Endothelial cell of umbilical vein (primary cell): ENCODE measurements at regions not wholly inside any gene's neighbourhood (a gene's known extent, or its start where the extent isn't known, plus 50 kb on each side); places are given as distances from the start of the nearest gene placed in this dataset.

Experiments used
- BruUV-seq: library from RNA; stranded (reverse); fragments of 400-500 nt; replicated peaks from 2 replicates; lab custom pipeline; 2021; lab: Mats Ljungman, UMichigan
- CTCF ChIA-PET: fragments of 300-600, 350-600 bp; sonication (Branson Sonifier 250); formaldehyde crosslinking; loops from one replicate; lab custom pipeline; 2021; ENCODE audit warnings: antibody characterized with exemption, inconsistent platforms; lab: Charles Lee
- POLR2A ChIA-PET: fragments of 300-600, 350-600 bp; sonication (Branson Sonifier 250); formaldehyde crosslinking; loops from one replicate; lab custom pipeline; 2021; ENCODE audit warnings: antibody characterized with exemption, inconsistent platforms; lab: Charles Lee
- DNase-seq: peaks from one replicate; pipeline ENCODE4 v3.0.0-alpha.2; 2011; ENCODE audit warnings: low read depth, low spot score
- FAIRE-seq: peaks from 2 replicates; lab custom pipeline; 2011; peaks lifted over from hg19 to GRCh38; lab: Jason Lieb, UNC
- H2AFZ ChIP-seq: 2 replicates; pipeline ENCODE4 v1.6.0; 2012; ENCODE audit warnings: low read depth, low read length, control low read depth, inconsistent platforms
- H3K27ac ChIP-seq: 2 replicates; pipeline ENCODE4 v1.5.1; 2011; ENCODE audit warnings: low read depth, mild to moderate bottlenecking, control low read depth, low read length, moderate library complexity; ENCODE audit not compliant: insufficient read depth
- H3K27me3 ChIP-seq, 2 experiments: 2 replicates each; pipeline versions ENCODE4 v1.6.0 to v1.6.1; 2011; ENCODE audit warnings: low read length in 2 of 2, mixed read lengths in 1 of 2; ENCODE audit not compliant: control insufficient read depth in 2 of 2, insufficient read depth in 2 of 2
- H3K36me3 ChIP-seq, 2 experiments: 2 replicates in 1 of 2; 3 replicates in 1 of 2; pipeline ENCODE4 v1.5.1; 2011; ENCODE audit warnings: low read length in 2 of 2, mild to moderate bottlenecking in 1 of 2, moderate library complexity in 1 of 2; ENCODE audit not compliant: control insufficient read depth in 2 of 2, insufficient read depth in 2 of 2; ENCODE audit errors: extremely low read depth in 1 of 2
- H3K4me1 ChIP-seq: 3 replicates; pipeline ENCODE4 v1.5.1; 2011; ENCODE audit warnings: mild to moderate bottlenecking, low read length; ENCODE audit not compliant: control insufficient read depth, insufficient read depth; ENCODE audit errors: extremely low read depth
- H3K4me2 ChIP-seq: 2 replicates; pipeline ENCODE4 v1.6.1; 2011; ENCODE audit warnings: low read length, control low read depth, mixed read lengths; ENCODE audit not compliant: insufficient read depth
- H3K4me3 ChIP-seq, 3 experiments: fragments of 200-600 bp in 1 of 3; sonication (generic), shearing (Covaris generic) in 1 of 3; replicated peaks in 1 of 3; 2 replicates each; pipeline ENCODE4 v1.5.1; 2011 to 2016; ENCODE audit warnings: control low read depth in 3 of 3, low read length in 3 of 3, mild to moderate bottlenecking in 2 of 3, inconsistent platforms in 1 of 3, low read depth in 1 of 3, moderate library complexity in 1 of 3; ENCODE audit not compliant: insufficient read depth in 1 of 3
- H3K79me2 ChIP-seq: 2 replicates; pipeline ENCODE4 v1.6.0; 2012; ENCODE audit warnings: low read length, inconsistent platforms; ENCODE audit not compliant: control insufficient read depth, insufficient read depth
- H3K9ac ChIP-seq: replicated peaks from 2 replicates; pipeline ENCODE3; 2011; ENCODE audit warnings: low read length, control low read depth; ENCODE audit not compliant: insufficient read depth; ENCODE audit errors: extremely low read depth
- H3K9me1 ChIP-seq: replicated peaks from 3 replicates; pipeline ENCODE4 v1.6.0; 2011; ENCODE audit warnings: mild to moderate bottlenecking, low read length; ENCODE audit not compliant: control insufficient read depth, insufficient read depth; ENCODE audit errors: extremely low read depth
- H3K9me3 ChIP-seq: replicated peaks from 2 replicates; pipeline ENCODE4 v1.5.1; 2012; ENCODE audit warnings: low read length, inconsistent platforms; ENCODE audit not compliant: control insufficient read depth, insufficient read depth
- H4K20me1 ChIP-seq: replicated peaks from 2 replicates; pipeline ENCODE3; 2011; ENCODE audit warnings: mild to moderate bottlenecking, low read length; ENCODE audit not compliant: control insufficient read depth, insufficient read depth; ENCODE audit errors: extremely low read depth
- FOS ChIP-seq: IDR thresholded peaks from 2 replicates; pipeline ENCODE4 v1.6.1; 2011; ENCODE audit warnings: mild to moderate bottlenecking, low read length, moderate library complexity, borderline replicate concordance; ENCODE audit not compliant: insufficient read depth
- GATA2 ChIP-seq: IDR thresholded peaks from 2 replicates; pipeline ENCODE4 v1.7.0; 2011; ENCODE audit warnings: low read depth, mild to moderate bottlenecking, moderate library complexity, mixed read lengths, low read length; ENCODE audit not compliant: insufficient read length, insufficient read depth
- JUN ChIP-seq: IDR thresholded peaks from 2 replicates; pipeline ENCODE4 v1.6.1; 2011; ENCODE audit warnings: borderline replicate concordance, low read depth; ENCODE audit not compliant: insufficient read length, insufficient read depth
- MYC ChIP-seq: IDR thresholded peaks from one replicate; pipeline ENCODE4 v1.6.1; 2011; ENCODE audit warnings: mild to moderate bottlenecking, low read depth, low read length
- POLR2A ChIP-seq: IDR thresholded peaks from 2 replicates; pipeline ENCODE4 v1.6.1; 2012; ENCODE audit warnings: low read depth, mild to moderate bottlenecking, control low read depth, low read length
- POLR2AphosphoS5 ChIP-seq: IDR thresholded peaks from 2 replicates; pipeline ENCODE4 v1.6.1; 2012; ENCODE audit warnings: low read depth, mild to moderate bottlenecking, control low read depth, low read length, moderate library complexity; ENCODE audit not compliant: insufficient read depth
- dilution Hi-C: fragments of 300-500 bp; cut with MboI; formaldehyde crosslinking; loops from one replicate; pipeline ENCODE4 v1.15.0; 2019; ENCODE audit warnings: low sequenced_read_pairs; ENCODE audit not compliant: extremely low pct_ligation_motif_present
- intact Hi-C: fragments of 100-400 bp; cut with micrococcal nuclease; formaldehyde crosslinking; loops from one replicate; pipeline ENCODE4 v1.10.0; 2022
- TF ChIP-seq, protein P1 (sequence below), 2 donors: IDR thresholded peaks; 1 replicate in 1 of 2; 2 replicates in 1 of 2; pipeline ENCODE4 v1.5.1; 2011; ENCODE audit warnings: low read length in 2 of 2, mild to moderate bottlenecking in 2 of 2, moderate library complexity in 2 of 2, control low read depth in 1 of 2, inconsistent platforms in 1 of 2, low read depth in 1 of 2; ENCODE audit not compliant: insufficient read depth in 1 of 2; ENCODE audit errors: extremely low read depth in 1 of 2
- TF ChIP-seq, protein P2 (sequence below): IDR thresholded peaks from 2 replicates; pipeline ENCODE4 v1.6.1; 2011; ENCODE audit not compliant: insufficient read depth, insufficient read length

DNA sequence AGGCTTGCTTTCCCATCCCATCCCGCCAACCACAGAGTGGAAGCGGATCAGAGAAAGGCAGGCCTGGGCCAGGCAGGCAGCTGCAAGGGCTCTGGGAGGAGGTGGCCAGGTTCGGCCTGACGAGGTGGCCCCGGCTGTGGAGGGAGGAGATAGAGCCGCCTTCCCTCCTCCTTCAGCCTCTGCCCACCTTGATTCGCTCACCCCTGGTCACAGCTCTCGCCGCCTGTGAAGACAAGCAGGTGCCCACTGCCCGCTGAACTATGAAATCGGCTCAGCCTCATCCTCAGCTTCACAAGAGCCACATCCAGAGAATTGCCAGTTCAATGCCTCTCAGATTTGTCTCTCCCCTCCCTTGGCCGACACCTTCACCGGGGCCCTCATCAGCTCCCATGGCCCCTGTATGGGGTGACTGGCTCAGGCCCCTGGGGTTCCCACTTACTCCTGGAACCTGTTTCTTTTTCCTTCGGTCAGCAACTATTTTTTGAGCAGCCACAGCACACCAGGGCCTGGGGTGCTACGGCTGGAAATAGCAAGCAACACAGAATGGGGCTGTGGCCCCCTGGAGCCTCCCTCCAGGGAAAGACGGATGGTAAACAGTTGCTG, 80.0 kb upstream of the CHST15 start:
- Histone ChIP-seq H3K27me3 (peaks cover 0 to 2% of the 10 kb centered on the region in 2 experiments), H3K4me1 (no peaks in the 10 kb centered on the region), H3K9ac (no peak overlapping the region), H4K20me1 (no peaks in the 10 kb centered on the region), H3K9me3 (no peaks in the 10 kb centered on the region), H3K4me2 (no peak overlapping the region), H3K4me3 (no peak overlapping the region), H2AFZ (no peak overlapping the region), H3K9me1 (no peaks in the 10 kb centered on the region), H3K79me2 (no peaks in the 10 kb centered on the region), H3K36me3 (no peaks in the 10 kb centered on the region), H3K27ac (no peak overlapping the region)
- no peak for TF ChIP-seq MYC
- no peak for TF ChIP-seq JUN
- no peak for TF ChIP-seq POLR2AphosphoS5
- no peak for TF ChIP-seq GATA2
- no peak for TF ChIP-seq POLR2A
- TF ChIP-seq, protein P1, sequence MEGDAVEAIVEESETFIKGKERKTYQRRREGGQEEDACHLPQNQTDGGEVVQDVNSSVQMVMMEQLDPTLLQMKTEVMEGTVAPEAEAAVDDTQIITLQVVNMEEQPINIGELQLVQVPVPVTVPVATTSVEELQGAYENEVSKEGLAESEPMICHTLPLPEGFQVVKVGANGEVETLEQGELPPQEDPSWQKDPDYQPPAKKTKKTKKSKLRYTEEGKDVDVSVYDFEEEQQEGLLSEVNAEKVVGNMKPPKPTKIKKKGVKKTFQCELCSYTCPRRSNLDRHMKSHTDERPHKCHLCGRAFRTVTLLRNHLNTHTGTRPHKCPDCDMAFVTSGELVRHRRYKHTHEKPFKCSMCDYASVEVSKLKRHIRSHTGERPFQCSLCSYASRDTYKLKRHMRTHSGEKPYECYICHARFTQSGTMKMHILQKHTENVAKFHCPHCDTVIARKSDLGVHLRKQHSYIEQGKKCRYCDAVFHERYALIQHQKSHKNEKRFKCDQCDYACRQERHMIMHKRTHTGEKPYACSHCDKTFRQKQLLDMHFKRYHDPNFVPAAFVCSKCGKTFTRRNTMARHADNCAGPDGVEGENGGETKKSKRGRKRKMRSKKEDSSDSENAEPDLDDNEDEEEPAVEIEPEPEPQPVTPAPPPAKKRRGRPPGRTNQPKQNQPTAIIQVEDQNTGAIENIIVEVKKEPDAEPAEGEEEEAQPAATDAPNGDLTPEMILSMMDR (IDR thresholded peaks at IDR 0.05; ENCODE audit: extremely low read depth in 1 of 2, insufficient read depth in 1 of 2, low read depth in 1 of 2, low read length in 2 of 2): no peak
- TF ChIP-seq FOS: no peak
- TF ChIP-seq, protein P2, sequence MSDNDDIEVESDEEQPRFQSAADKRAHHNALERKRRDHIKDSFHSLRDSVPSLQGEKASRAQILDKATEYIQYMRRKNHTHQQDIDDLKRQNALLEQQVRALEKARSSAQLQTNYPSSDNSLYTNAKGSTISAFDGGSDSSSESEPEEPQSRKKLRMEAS: no peak
- ChIA-PET POLR2A (no interaction called here), CTCF (no interaction called here)
- BruUV-seq: no TSS peak
- intact Hi-C loops (no loop called here), dilution Hi-C loops (no loop called here)
- DNase-seq (no peak), FAIRE-seq (no peak)
